Fibroblast of mammary gland (primary cell): ENCODE measurements at regions not wholly inside any gene's neighbourhood (a gene's known extent, or its start where the extent isn't known, plus 50 kb on each side); places are given as distances from the start of the nearest gene placed in this dataset.

Source experiments
- DNase-seq: peaks from one replicate; pipeline ENCODE4 v3.0.0-alpha.2; 2010; ENCODE audit warnings: low read depth
- H3K4me3 ChIP-seq: 2 replicates; pipeline ENCODE4 v1.5.1; 2011; ENCODE audit warnings: low read depth, mild to moderate bottlenecking, low read length, moderate library complexity; ENCODE audit not compliant: control insufficient read depth
- TF ChIP-seq, protein P1 (sequence below): conservative IDR thresholded peaks from 2 replicates; pipeline ENCODE4 v1.5.1; 2011; ENCODE audit warnings: low read depth, low read length, inconsistent platforms; ENCODE audit not compliant: control insufficient read depth, insufficient read depth

DNA sequence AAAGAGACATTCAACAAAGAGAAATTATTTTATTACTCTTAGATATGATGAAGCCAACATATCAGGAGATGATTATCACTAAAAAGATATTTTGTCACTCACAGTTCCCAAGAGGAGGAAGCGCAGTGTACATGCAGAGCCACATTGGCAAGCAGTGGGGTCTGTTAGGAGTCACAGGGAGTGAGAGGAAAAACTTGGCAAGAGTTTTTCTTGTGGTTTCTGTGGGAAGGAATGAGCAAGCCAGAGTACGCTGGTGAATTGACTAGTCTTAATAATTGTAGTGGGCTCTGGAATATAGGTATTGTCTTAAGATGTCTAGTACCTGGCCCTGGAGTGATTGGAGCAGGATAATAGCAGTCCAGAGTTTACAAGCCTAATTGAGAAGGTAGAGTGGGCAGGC is 1095.2 kb downstream of the GRIK2 start:
- TF ChIP-seq, protein P1, sequence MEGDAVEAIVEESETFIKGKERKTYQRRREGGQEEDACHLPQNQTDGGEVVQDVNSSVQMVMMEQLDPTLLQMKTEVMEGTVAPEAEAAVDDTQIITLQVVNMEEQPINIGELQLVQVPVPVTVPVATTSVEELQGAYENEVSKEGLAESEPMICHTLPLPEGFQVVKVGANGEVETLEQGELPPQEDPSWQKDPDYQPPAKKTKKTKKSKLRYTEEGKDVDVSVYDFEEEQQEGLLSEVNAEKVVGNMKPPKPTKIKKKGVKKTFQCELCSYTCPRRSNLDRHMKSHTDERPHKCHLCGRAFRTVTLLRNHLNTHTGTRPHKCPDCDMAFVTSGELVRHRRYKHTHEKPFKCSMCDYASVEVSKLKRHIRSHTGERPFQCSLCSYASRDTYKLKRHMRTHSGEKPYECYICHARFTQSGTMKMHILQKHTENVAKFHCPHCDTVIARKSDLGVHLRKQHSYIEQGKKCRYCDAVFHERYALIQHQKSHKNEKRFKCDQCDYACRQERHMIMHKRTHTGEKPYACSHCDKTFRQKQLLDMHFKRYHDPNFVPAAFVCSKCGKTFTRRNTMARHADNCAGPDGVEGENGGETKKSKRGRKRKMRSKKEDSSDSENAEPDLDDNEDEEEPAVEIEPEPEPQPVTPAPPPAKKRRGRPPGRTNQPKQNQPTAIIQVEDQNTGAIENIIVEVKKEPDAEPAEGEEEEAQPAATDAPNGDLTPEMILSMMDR: no peak
- peak; percentile 2 for DNase-seq
- H3K4me3 ChIP-seq: no peak overlapping the region

DNA sequence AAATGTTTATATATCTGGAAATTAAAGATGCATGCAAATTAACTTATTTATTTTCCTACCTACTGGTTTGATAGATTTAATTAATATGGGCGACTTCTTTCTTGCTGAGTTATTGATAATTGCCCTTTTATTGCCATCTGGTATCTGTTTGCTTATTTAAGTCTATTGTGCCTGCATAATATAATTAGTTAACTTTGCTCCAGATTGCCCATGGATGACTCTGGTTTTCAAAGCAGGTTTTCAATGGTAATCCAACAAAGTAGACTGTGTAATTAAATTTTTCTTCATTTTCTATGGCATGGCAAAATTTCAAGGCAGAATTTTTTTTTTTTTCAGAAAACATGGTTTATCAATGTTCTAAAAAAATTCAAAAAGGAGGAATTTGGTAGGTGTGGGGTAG is 1092.0 kb downstream of the GRIK2 start:
- TF ChIP-seq, protein P1: no peak
- no peak overlapping the region for H3K4me3 ChIP-seq
- DNase-seq: no peak

DNA sequence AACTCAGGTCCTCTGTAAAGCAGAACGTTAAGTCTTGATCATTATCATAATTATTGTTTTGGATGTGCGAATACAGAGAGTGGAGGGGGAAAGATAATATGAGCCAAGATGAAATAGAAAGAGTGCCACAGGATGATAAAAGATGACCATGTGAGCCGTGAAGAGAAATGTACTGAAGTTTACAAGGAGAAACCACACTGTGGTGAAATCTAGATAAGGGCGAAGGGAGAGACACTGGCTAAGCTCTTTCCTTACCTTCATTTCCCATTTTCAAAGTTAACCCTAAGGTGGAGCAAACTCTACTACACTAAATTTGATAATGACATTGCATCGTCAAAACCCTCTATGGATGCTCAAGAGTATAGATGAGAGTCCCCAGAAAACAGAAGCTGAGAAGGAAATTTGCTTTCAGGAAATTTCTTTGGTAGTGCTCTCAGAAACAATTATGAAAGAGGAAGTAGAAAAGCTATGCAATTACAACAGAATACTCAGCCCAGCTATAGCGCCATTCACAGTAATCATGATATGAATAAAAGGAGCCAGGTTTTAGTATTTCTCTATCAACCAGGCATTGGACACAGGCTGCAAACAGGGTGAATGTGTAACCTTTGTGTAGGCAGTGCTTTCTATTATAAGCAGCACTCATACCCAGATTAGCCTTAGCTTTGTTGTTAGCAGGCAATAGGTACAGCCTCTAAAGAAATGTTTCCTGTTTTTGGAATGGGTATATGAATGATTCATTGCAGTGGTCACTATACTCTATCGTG is 1080.7 kb downstream of the GRIK2 start:
- TF ChIP-seq, protein P1: no peak
- H3K4me3 ChIP-seq: no peak overlapping the region
- DNase-seq: no peak

DNA sequence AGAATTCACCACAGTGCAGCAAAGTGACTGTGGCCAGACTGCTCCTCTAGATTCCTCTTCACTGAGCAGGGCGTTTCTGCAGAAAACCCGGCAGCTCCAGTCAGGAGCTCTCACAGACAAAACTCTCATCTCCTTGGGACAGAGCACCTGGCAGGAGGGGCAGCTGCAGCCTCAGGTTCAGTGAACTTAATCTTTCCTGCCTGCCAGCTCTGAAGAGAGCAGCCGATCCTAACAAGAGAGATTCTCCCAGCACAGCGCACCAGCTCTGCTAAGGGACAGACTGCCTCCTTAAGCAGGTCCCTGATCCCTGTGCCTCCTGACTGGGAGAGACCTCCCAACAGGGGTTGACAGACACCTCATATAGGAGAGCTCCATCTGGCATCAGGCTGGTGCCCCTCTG is 1065.5 kb downstream of the GRIK2 start:
- no peak for DNase-seq
- no peak overlapping the region for H3K4me3 ChIP-seq
- TF ChIP-seq, protein P1: no peak

DNA sequence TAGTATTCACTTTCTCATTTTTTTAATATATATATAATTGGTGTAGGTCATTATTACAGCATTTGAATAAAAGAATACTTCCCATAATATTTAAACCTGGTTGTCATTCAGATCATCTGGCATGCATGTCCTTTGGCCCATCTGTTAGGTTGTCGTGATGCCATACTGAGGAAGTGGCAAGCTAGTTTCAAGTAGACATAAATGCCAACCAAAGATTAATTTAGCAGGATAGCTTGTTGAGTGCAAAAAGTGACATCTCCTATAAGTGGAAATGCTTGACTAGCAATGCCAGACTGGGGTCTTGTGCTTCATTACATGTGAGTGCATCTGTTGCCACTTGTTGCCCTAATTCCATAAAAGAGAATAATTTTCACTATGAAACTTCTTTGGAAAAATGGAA is 1044.7 kb downstream of the GRIK2 start:
- no peak overlapping the region for H3K4me3 ChIP-seq
- DNase-seq: no peak
- TF ChIP-seq, protein P1: no peak

DNA sequence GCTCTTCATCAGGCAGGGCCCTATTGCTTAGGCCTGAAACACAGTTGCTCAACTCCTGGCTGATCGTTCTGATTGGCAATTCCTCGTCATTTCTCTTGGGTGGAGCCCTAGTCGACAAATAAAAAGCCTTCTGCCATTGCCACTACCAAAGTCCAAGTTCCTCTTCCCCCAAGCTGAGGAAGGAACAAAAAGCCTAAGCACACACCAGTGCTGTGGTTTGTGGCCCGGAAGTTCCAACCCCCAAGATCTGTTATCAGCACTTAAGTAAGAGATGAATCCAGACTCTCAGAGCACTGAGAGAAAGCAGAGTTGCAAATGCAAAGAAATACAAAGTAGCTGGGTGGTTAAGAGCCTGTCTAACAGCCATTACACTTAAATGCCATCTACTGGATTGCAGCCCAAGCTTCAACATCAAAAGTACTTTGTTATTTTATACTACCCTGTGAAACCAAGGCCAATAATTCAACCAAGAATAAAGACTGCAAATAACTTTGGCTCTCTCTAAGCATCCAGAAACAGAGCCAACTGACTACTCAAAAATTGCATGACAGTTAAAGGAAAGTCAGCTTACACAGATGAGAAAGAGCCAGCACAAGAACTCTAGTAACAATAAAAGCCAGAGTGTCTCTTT is 1024.0 kb downstream of the GRIK2 start:
- TF ChIP-seq, protein P1: no peak
- DNase-seq: no peak

More for the DNA sequence above, 1024.0 kb downstream of the GRIK2 start:
- no peak overlapping the region for H3K4me3 ChIP-seq
